H1 (cell line): ENCODE measurements at regions not wholly inside any gene's neighbourhood (a gene's known extent, or its start where the extent isn't known, plus 50 kb on each side); places are given as distances from the start of the nearest gene placed in this dataset.

Source experiments
- ASH2L ChIP-seq: fragments of 200-600, 300-600 bp; sonication (generic); IDR thresholded peaks from one replicate; pipeline ENCODE4 v1.7.1; 2017; ENCODE audit warnings: low read length
- CHD2 ChIP-seq: IDR thresholded peaks from 2 replicates; pipeline ENCODE4 v1.6.1; 2012; ENCODE audit warnings: low read length, improper control_type of control experiment
- GTF2F1 ChIP-seq: IDR thresholded peaks from 2 replicates; pipeline ENCODE4 v1.6.1; 2012; ENCODE audit warnings: low read depth, low read length, improper control_type of control experiment, borderline replicate concordance
- RFX5 ChIP-seq: IDR thresholded peaks from 2 replicates; pipeline ENCODE4 v1.6.1; 2011; ENCODE audit warnings: low read depth, low read length, improper control_type of control experiment, borderline replicate concordance
- TEAD4 ChIP-seq: IDR thresholded peaks from 2 replicates; pipeline ENCODE4 v1.6.1; 2012; ENCODE audit warnings: low read depth, low read length, inconsistent platforms, mixed read lengths

GRCh38 chr10:131444286-131444685, 132.8 kb upstream of the TCERG1L start (continued):
- TF ChIP-seq CHD2 (no peak), ASH2L (no peak), GTF2F1 (no peak), TEAD4 (no peak), RFX5 (no peak)
